ENCODE measurements at regions not wholly inside any gene's neighbourhood (a gene's known extent, or its start where the extent isn't known, plus 50 kb on each side); places are given as distances from the start of the nearest gene placed in this dataset.
"Not testable (repeated sequence)": the region's sequence is repeated elsewhere in the genome, so short reads cannot be mapped to it uniquely, and the experiment has no call there.

DNA sequence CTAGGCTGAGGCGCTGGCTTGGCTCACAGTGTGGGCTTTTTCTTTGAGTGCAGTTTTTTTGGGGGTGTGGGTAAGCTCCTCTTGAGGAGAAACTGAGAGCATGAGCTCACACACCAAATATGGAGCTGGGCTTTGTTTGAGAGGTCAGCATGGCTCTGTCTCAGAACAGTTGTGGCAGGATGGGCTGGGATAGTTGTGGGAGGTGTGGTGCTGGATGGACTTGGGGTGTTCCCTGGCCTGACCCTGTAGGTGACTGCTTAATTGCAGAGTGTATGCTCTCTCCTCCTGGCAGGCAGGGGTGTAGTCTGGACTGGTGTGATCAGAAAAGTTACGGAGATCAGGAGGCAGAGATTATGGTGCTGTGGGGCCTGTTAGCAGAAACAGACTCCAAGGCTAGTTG lies 64.3 kb upstream of the PGBD5 start:
- no peak for TF ChIP-seq CTCF (conservative IDR thresholded peaks at IDR 0.05; ENCODE audit: control insufficient read depth, insufficient read depth, low read depth, low read length)

GRCh38 chr1:230487773-230488428 lies 61.8 kb upstream of the PGBD5 start:
- TF ChIP-seq CTCF (conservative IDR thresholded peaks at IDR 0.05; ENCODE audit: control insufficient read depth, insufficient read depth, low read depth, low read length): no peak
- no peak for DNase-seq (ENCODE audit: low read depth)
- H3K4me3 ChIP-seq (ENCODE audit: control insufficient read depth, low read depth, low read length): no peak overlapping the region

More for the DNA sequence above, 64.3 kb upstream of the PGBD5 start:
- no peak for DNase-seq (ENCODE audit: low read depth)
- no peak overlapping the region for H3K4me3 ChIP-seq (ENCODE audit: control insufficient read depth, low read depth, low read length)

GRCh38 chr1:230476622-230477003 lies 50.5 kb upstream of the PGBD5 start:
- no peak overlapping the region for H3K4me3 ChIP-seq (ENCODE audit: control insufficient read depth, low read depth, low read length)
- TF ChIP-seq CTCF (conservative IDR thresholded peaks at IDR 0.05; ENCODE audit: control insufficient read depth, insufficient read depth, low read depth, low read length): no peak
- no peak for DNase-seq (ENCODE audit: low read depth)

DNA sequence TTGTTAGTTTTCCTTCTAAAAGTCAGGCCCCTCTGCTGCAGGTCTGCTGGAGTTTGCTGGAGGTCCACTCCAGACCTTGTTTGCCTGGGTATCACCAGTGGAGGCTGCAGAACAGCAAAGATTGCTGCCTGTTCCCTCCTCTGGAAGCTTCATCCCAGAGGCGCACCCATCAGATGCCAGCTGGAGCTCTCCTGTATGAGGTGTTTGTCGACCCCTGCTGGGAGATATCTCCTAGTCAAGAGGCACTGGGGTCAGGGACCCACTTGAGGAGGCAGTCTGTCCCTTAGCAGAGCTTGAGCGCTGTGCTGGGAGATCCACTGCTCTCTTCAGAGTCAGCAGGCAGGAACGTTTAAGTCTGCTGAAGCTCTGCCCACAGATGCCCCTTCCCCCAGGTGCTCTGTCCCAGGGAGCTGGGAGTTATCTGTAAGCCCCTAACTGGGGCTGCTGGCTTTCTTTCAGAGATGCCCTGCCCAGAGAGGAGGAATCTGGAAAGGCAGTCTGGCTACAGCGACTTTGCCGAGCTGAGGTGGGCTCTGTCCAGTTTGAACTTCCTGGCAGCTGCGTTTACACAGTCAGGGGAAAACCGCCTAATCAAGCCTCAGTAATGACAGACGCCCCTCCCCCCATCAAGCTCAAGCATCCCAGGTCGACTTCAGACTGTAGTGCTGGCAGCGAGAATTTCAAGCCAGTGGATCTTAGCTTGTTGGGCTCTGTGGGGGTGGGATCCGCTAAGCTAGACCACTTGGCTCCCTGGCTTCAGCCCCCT lies 49.9 kb upstream of the PGBD5 start:
- DNase-seq (ENCODE audit: low read depth); H3K4me3 ChIP-seq (ENCODE audit: control insufficient read depth, low read depth, low read length): not testable (repeated sequence)
